CD4-positive, alpha-beta memory T cell (primary cell): ENCODE measurements at regions not wholly inside any gene's neighbourhood (a gene's known extent, or its start where the extent isn't known, plus 50 kb on each side); places are given as distances from the start of the nearest gene placed in this dataset.
"Not testable (repeated sequence)": the region's sequence is repeated elsewhere in the genome, so short reads cannot be mapped to it uniquely, and the experiment has no call there.

Experiments
- CTCF ChIA-PET: fragments of 350-600 bp; sonication (Branson Sonifier 250); formaldehyde crosslinking; loops from one replicate; lab custom pipeline; 2021; ENCODE audit warnings: inconsistent platforms; ENCODE audit not compliant: partially characterized antibody; lab: Charles Lee
- POLR2A ChIA-PET: fragments of 350-600 bp; sonication (Branson Sonifier 250); formaldehyde crosslinking; loops from one replicate; lab custom pipeline; 2021; ENCODE audit not compliant: partially characterized antibody; lab: Charles Lee
- DNase-seq, 5 donors: peaks; one replicate each; pipeline versions ENCODE4 v3.0.0 to v3.0.0-alpha.2; 2020 to 2022; ENCODE audit warnings: mixed read lengths in 1 of 5
- H3K27ac ChIP-seq: one replicate; pipeline ENCODE4 v1.7.0; 2013; ENCODE audit warnings: low read depth, low read length
- H3K27me3 ChIP-seq: 2 replicates; pipeline ENCODE4 v1.7.0; 2013; ENCODE audit warnings: mild to moderate bottlenecking, low read length, moderate library complexity; ENCODE audit not compliant: insufficient read depth
- H3K36me3 ChIP-seq: 2 replicates; pipeline ENCODE4 v1.7.0; 2013; ENCODE audit warnings: mild to moderate bottlenecking, low read length, moderate library complexity; ENCODE audit not compliant: insufficient read depth
- H3K4me1 ChIP-seq: 2 replicates; pipeline ENCODE4 v1.7.0; 2013; ENCODE audit warnings: mild to moderate bottlenecking, low read length, moderate library complexity; ENCODE audit not compliant: insufficient read depth
- H3K4me3 ChIP-seq, 2 donors: one replicate each; pipeline ENCODE4 v1.7.0; 2013; ENCODE audit warnings: low read length in 2 of 2, mild to moderate bottlenecking in 1 of 2
- H3K9me3 ChIP-seq, 2 donors: one replicate each; pipeline ENCODE4 v1.7.0; 2013; ENCODE audit warnings: low read length in 2 of 2, control low read depth in 1 of 2; ENCODE audit not compliant: control insufficient read depth in 1 of 2
- H3K27ac Mint-ChIP-seq, 7 donors: one replicate each; pipeline ENCODE4 v1.8.0; 2020 to 2021; ENCODE audit warnings: mixed read lengths in 7 of 7, mild to moderate bottlenecking in 6 of 7, inconsistent platforms in 3 of 7, moderate library complexity in 3 of 7
- H3K27me3 Mint-ChIP-seq, 2 donors: one replicate each; pipeline ENCODE4 v1.8.0; 2020 to 2021; ENCODE audit warnings: mixed read lengths in 2 of 2
- H3K36me3 Mint-ChIP-seq, 2 donors: one replicate each; pipeline ENCODE4 v1.8.0; 2020 to 2021; ENCODE audit warnings: mixed read lengths in 2 of 2, inconsistent platforms in 1 of 2, mild to moderate bottlenecking in 1 of 2
- H3K4me1 Mint-ChIP-seq, 4 donors: one replicate each; pipeline ENCODE4 v1.8.0; 2020 to 2021; ENCODE audit warnings: mixed read lengths in 4 of 4, mild to moderate bottlenecking in 1 of 4
- H3K4me3 Mint-ChIP-seq, 8 donors: one replicate each; pipeline ENCODE4 v1.8.0; 2020 to 2021; ENCODE audit warnings: mixed read lengths in 8 of 8, mild to moderate bottlenecking in 7 of 8, moderate library complexity in 6 of 8, inconsistent platforms in 3 of 8
- H3K9me3 Mint-ChIP-seq, 8 donors: one replicate each; pipeline ENCODE4 v1.8.0; 2020 to 2021; ENCODE audit warnings: mixed read lengths in 8 of 8, mild to moderate bottlenecking in 5 of 8, inconsistent platforms in 3 of 8, moderate library complexity in 1 of 8
- intact Hi-C: fragments of 100-400 bp; cut with micrococcal nuclease; formaldehyde crosslinking; loops from one replicate; pipeline ENCODE4 v1.15.1; 2023

DNA sequence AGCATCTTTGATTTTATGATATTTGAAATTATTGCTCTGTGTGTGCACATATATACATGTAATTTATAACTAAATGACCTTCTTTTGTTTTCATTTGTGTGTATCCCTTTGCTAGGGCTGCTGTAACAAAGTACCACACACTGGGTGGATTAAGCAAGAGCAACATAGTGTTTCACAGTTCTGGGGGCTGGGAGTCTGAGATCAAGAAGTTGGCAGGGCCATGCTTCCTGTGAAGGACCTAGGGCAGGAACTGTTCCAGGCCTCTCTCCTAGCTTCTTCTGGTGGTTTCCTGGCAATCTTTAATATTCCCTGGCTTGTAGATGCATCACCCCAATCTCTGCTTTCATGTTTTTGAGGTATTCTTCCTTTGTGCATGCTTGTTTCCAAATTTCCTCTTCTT is 1043.9 kb downstream of the TSN start:
- Mint-ChIP-seq H3K36me3 (no peaks in the 10 kb centered on the region), H3K4me3 (no peak overlapping the region), H3K4me1 (no peaks in the 10 kb centered on the region), H3K9me3 (peaks cover 3 to 13% (median 7%) of the 10 kb centered on the region in 8 donors), H3K27me3 (no peaks in the 10 kb centered on the region), H3K27ac (no peak overlapping the region)
- Histone ChIP-seq H3K27me3 (no peaks in the 10 kb centered on the region), H3K36me3 (no peaks in the 10 kb centered on the region), H3K4me3 (no peak overlapping the region), H3K4me1 (no peaks in the 10 kb centered on the region), H3K9me3 (no peaks in the 10 kb centered on the region), H3K27ac (no peak overlapping the region)
- ChIA-PET CTCF (no interaction called here), POLR2A (no interaction called here)
- no peak for DNase-seq
- intact Hi-C loops = no loop called here

- H3K4me1 ChIP-seq = no peaks in the 10 kb centered on the region
- no peaks in the 10 kb centered on the region for H3K27me3 Mint-ChIP-seq
- H3K27me3 ChIP-seq = no peaks in the 10 kb centered on the region
- POLR2A ChIA-PET = no interaction called here
- H3K27ac Mint-ChIP-seq = no peak overlapping the region
- no peak overlapping the region for H3K4me3 ChIP-seq
- CTCF ChIA-PET = no interaction called here
- H3K4me3 Mint-ChIP-seq = no peak overlapping the region
- no peak overlapping the region for H3K27ac ChIP-seq
- intact Hi-C loops = no loop called here
- no peaks in the 10 kb centered on the region for H3K9me3 ChIP-seq
- H3K36me3 ChIP-seq = no peaks in the 10 kb centered on the region
- DNase-seq = no peak
- peaks cover 3 to 17% (median 6%) of the 10 kb centered on the region in 8 donors for H3K9me3 Mint-ChIP-seq
- no peaks in the 10 kb centered on the region for H3K36me3 Mint-ChIP-seq
- no peaks in the 10 kb centered on the region for H3K4me1 Mint-ChIP-seq
Observed at GRCh38 chr2:122800781-122801180, 1045.3 kb downstream of the TSN start.

DNA sequence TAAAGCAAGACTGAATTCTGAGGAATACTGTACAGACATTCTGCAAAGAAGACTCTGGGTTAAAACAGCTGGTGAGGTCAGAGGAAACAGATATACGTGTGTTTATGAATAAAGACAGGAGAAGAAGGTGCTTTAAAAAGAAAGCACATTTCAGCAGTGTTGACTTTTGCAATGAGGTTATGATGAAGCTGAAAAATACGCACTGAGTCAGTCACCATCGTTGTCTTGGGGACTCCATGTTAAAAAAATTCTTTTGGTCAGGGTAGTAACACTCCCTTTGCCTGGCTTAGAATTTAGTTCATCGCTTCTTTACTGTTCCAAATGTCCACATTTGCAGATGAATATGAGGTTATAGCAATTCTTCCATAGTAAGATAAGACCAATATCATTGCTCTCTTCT is 1049.0 kb downstream of the TSN start:
- no peaks in the 10 kb centered on the region for H3K27me3 Mint-ChIP-seq
- H3K9me3 Mint-ChIP-seq = peaks cover 0 to 26% (median 9%) of the 10 kb centered on the region in 8 donors
- no peak overlapping the region for H3K4me3 Mint-ChIP-seq
- intact Hi-C loops = no loop called here
- no peak overlapping the region for H3K27ac ChIP-seq
- H3K27ac Mint-ChIP-seq = no peak overlapping the region
- H3K4me3 ChIP-seq = no peak overlapping the region
- no peaks in the 10 kb centered on the region for H3K4me1 Mint-ChIP-seq
- no peaks in the 10 kb centered on the region for H3K9me3 ChIP-seq
- H3K4me1 ChIP-seq = no peaks in the 10 kb centered on the region
- ChIA-PET CTCF (no interaction called here), POLR2A (no interaction called here)
- H3K36me3 Mint-ChIP-seq = no peaks in the 10 kb centered on the region
- DNase-seq = no peak
- H3K36me3 ChIP-seq = no peaks in the 10 kb centered on the region
- H3K27me3 ChIP-seq = no peaks in the 10 kb centered on the region

DNA sequence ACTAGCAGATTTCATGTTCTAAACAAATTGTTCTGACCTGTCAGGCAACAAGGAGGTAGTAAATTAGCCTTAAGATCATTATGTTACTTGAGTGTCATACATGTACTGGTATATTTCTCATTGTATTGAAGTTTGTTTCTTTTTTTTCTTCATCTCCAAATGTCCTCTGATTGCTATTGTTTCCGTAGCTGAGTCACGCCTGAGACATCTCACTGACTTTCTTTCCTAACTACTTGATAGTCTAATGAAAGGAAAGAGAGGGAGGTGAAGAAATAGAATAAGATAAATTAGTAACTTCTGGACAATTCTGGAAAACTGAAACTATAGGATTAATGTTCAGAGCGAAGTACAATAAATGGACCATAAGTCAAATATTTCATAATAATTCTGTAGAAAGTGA is 1049.9 kb downstream of the TSN start:
- Histone ChIP-seq H3K27me3 (no peaks in the 10 kb centered on the region), H3K36me3 (no peaks in the 10 kb centered on the region), H3K9me3 (no peaks in the 10 kb centered on the region), H3K27ac (no peak overlapping the region), H3K4me1 (no peaks in the 10 kb centered on the region), H3K4me3 (no peak overlapping the region)
- Mint-ChIP-seq H3K27me3 (no peaks in the 10 kb centered on the region), H3K27ac (no peak overlapping the region), H3K4me3 (no peak overlapping the region), H3K36me3 (no peaks in the 10 kb centered on the region), H3K4me1 (no peaks in the 10 kb centered on the region), H3K9me3 (peaks cover 0 to 25% (median 9%) of the 10 kb centered on the region in 8 donors)
- DNase-seq = no peak
- ChIA-PET POLR2A (no interaction called here), CTCF (no interaction called here)
- intact Hi-C loops = no loop called here

DNA sequence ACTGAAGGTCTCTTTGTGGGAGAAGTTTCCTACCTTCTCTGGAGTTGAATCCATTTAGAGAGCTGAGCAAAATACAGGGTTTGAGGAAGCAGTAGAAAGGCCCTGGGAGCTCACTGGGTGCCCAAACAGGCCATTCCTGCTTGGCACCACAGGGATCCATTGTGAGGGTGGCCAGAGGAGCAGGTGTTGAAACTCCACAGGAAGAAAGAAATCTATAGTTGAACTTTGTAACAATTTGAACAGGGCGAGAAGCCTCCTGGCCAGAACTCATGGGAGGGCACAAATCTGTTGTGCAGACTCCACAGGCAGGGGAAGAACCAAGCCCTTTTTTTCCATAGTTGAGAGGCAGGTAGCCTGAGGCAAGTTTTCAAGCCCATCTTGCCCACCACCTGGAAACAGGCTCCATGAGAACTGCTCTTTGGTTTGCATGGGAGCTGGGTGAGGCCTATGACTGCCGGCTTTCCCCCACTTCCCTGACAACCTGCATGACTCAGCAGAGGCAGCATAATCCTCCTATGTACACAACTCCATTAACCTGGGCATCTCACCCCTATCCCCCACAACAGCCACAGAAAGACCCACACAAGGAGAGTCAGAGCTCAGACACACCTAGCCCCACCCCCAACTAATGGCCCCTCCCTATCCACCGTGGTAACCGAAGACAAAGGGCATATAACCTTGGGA is 1053.0 kb downstream of the TSN start:
- Mint-ChIP-seq H3K4me3 (no peak overlapping the region), H3K4me1 (no peaks in the 10 kb centered on the region), H3K27ac (no peak overlapping the region), H3K9me3 (peaks cover 0 to 30% (median 12%) of the 10 kb centered on the region in 8 donors), H3K36me3 (no peaks in the 10 kb centered on the region), H3K27me3 (no peaks in the 10 kb centered on the region)
- ChIA-PET CTCF (no interaction called here), POLR2A (no interaction called here)
- intact Hi-C loops = no loop called here
- Histone ChIP-seq H3K36me3 (no peaks in the 10 kb centered on the region), H3K27ac (no peak overlapping the region), H3K27me3 (no peaks in the 10 kb centered on the region), H3K9me3 (no peaks in the 10 kb centered on the region), H3K4me1 (no peaks in the 10 kb centered on the region), H3K4me3 (no peak overlapping the region)
- no peak for DNase-seq

DNA sequence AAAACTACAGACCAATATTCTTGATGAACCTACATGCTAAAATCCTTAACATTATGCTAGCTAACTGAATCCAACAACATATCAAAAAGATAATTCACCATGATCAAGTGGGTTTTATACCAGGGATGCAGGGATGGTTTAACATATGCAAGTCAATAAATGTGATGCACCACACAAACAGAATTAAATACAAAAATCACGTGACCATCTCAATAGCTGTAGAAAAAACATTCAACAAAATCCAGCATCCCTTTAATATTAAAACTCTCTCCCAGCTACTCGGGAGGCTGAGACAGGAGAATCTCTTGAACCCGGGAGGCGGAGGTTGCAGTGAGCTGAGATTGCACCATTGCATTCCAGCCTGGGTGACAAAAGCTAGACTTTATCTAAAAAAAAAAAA is 1056.8 kb downstream of the TSN start:
- peaks cover 2 to 25% (median 11%) of the 10 kb centered on the region in 8 donors for H3K9me3 Mint-ChIP-seq
- CTCF ChIA-PET = not testable (repeated sequence)

GRCh38 chr2:122815120-122815519 is 1059.7 kb downstream of the TSN start:
- Histone ChIP-seq H3K36me3 (no peaks in the 10 kb centered on the region), H3K4me3 (no peak overlapping the region), H3K27me3 (no peaks in the 10 kb centered on the region), H3K9me3 (no peaks in the 10 kb centered on the region), H3K4me1 (no peaks in the 10 kb centered on the region), H3K27ac (no peak overlapping the region)
- CTCF ChIA-PET = no interaction called here
- H3K27ac Mint-ChIP-seq = no peak overlapping the region
- DNase-seq = no peak
- intact Hi-C loops = no loop called here
- POLR2A ChIA-PET = no interaction called here
- H3K36me3 Mint-ChIP-seq = no peaks in the 10 kb centered on the region
- no peak overlapping the region for H3K4me3 Mint-ChIP-seq
- peaks cover 0 to 18% (median 6%) of the 10 kb centered on the region in 8 donors for H3K9me3 Mint-ChIP-seq
- no peaks in the 10 kb centered on the region for H3K4me1 Mint-ChIP-seq
- no peaks in the 10 kb centered on the region for H3K27me3 Mint-ChIP-seq

More for the DNA sequence above, 1056.8 kb downstream of the TSN start:
- H3K27me3 ChIP-seq, DNase-seq, intact Hi-C loops, H3K9me3 ChIP-seq, H3K27me3 Mint-ChIP-seq, POLR2A ChIA-PET, H3K27ac Mint-ChIP-seq, H3K4me3 Mint-ChIP-seq, H3K4me1 ChIP-seq, H3K4me1 Mint-ChIP-seq, H3K36me3 ChIP-seq, H3K4me3 ChIP-seq, H3K36me3 Mint-ChIP-seq, H3K27ac ChIP-seq: not testable (repeated sequence)

GRCh38 chr2:122816803-122817202 is 1061.4 kb downstream of the TSN start:
- H3K9me3 ChIP-seq = no peaks in the 10 kb centered on the region
- Mint-ChIP-seq H3K9me3 (peaks cover 0 to 7% (median 4%) of the 10 kb centered on the region in 8 donors), H3K36me3 (no peaks in the 10 kb centered on the region), H3K4me1 (no peaks in the 10 kb centered on the region), H3K27ac (no peak overlapping the region), H3K4me3 (no peak overlapping the region), H3K27me3 (no peaks in the 10 kb centered on the region)
- no peak for DNase-seq
- no peak overlapping the region for H3K27ac ChIP-seq
- no peaks in the 10 kb centered on the region for H3K4me1 ChIP-seq
- POLR2A ChIA-PET = no interaction called here
- intact Hi-C loops = no loop called here
- no peak overlapping the region for H3K4me3 ChIP-seq
- H3K36me3 ChIP-seq = no peaks in the 10 kb centered on the region
- no peaks in the 10 kb centered on the region for H3K27me3 ChIP-seq
- CTCF ChIA-PET = no interaction called here
